ENCODE measurements at regions not wholly inside any gene's neighbourhood (a gene's known extent, or its start where the extent isn't known, plus 50 kb on each side); places are given as distances from the start of the nearest gene placed in this dataset.

- Histone ChIP-seq H3K36me3 (ENCODE audit: control insufficient read depth, insufficient read depth, low read length) (no peaks in the 10 kb centered on the region), H3K27me3 (ENCODE audit: control insufficient read depth, insufficient read depth, low read length) (no peaks in the 10 kb centered on the region), H3K9ac (ENCODE audit: low read length) (no peak overlapping the region)
Observed at GRCh38 chr1:218030846-218031245, 254.2 kb upstream of the RRP15 start.

GRCh38 chr1:218031901-218032300 lies 253.2 kb upstream of the RRP15 start:
- no peak overlapping the region for H3K4me3 ChIP-seq (ENCODE audit: low read length)
- H3K4me1 ChIP-seq (ENCODE audit: control insufficient read depth, insufficient read depth, low read length), result no peaks in the 10 kb centered on the region
- no peak overlapping the region for H3K27ac ChIP-seq (ENCODE audit: low read depth, low read length)
- no peak overlapping the region for H3K9ac ChIP-seq (ENCODE audit: low read length)
- no peaks in the 10 kb centered on the region for H3K36me3 ChIP-seq (ENCODE audit: control insufficient read depth, insufficient read depth, low read length)
- no peaks in the 10 kb centered on the region for H3K27me3 ChIP-seq (ENCODE audit: control insufficient read depth, insufficient read depth, low read length)

More at GRCh38 chr1:218030846-218031245, 254.2 kb upstream of the RRP15 start:
- no peak overlapping the region for H3K27ac ChIP-seq (ENCODE audit: low read depth, low read length)
- no peaks in the 10 kb centered on the region for H3K4me1 ChIP-seq (ENCODE audit: control insufficient read depth, insufficient read depth, low read length)
- H3K4me3 ChIP-seq (ENCODE audit: low read length), result no peak overlapping the region

GRCh38 chr1:218034468-218034867 lies 250.6 kb upstream of the RRP15 start:
- H3K27ac ChIP-seq (ENCODE audit: low read depth, low read length), result no peak overlapping the region
- H3K4me1 ChIP-seq (ENCODE audit: control insufficient read depth, insufficient read depth, low read length), result no peaks in the 10 kb centered on the region
- no peak overlapping the region for H3K9ac ChIP-seq (ENCODE audit: low read length)
- H3K4me3 ChIP-seq (ENCODE audit: low read length), result no peak overlapping the region
- H3K27me3 ChIP-seq (ENCODE audit: control insufficient read depth, insufficient read depth, low read length), result no peaks in the 10 kb centered on the region
- H3K36me3 ChIP-seq (ENCODE audit: control insufficient read depth, insufficient read depth, low read length), result no peaks in the 10 kb centered on the region

GRCh38 chr1:218048828-218049420 lies 236.2 kb upstream of the RRP15 start:
- no peaks in the 10 kb centered on the region for H3K4me1 ChIP-seq (ENCODE audit: control insufficient read depth, insufficient read depth, low read length)
- H3K9ac ChIP-seq (ENCODE audit: low read length), result no peak overlapping the region
- H3K27ac ChIP-seq (ENCODE audit: low read depth, low read length), result no peak overlapping the region
- H3K27me3 ChIP-seq (ENCODE audit: control insufficient read depth, insufficient read depth, low read length), result no peaks in the 10 kb centered on the region
- H3K36me3 ChIP-seq (ENCODE audit: control insufficient read depth, insufficient read depth, low read length), result no peaks in the 10 kb centered on the region
- no peak overlapping the region for H3K4me3 ChIP-seq (ENCODE audit: low read length)

- Histone ChIP-seq H3K27ac (ENCODE audit: low read depth, low read length) (no peak overlapping the region), H3K27me3 (ENCODE audit: control insufficient read depth, insufficient read depth, low read length) (no peaks in the 10 kb centered on the region), H3K4me1 (ENCODE audit: control insufficient read depth, insufficient read depth, low read length) (no peaks in the 10 kb centered on the region), H3K4me3 (ENCODE audit: low read length) (no peak overlapping the region), H3K9ac (ENCODE audit: low read length) (no peak overlapping the region), H3K36me3 (ENCODE audit: control insufficient read depth, insufficient read depth, low read length) (no peaks in the 10 kb centered on the region)
Observed at GRCh38 chr1:218049641-218050040, 235.5 kb upstream of the RRP15 start.

GRCh38 chr1:218058730-218059129 lies 226.4 kb upstream of the RRP15 start:
- no peaks in the 10 kb centered on the region for H3K4me1 ChIP-seq (ENCODE audit: control insufficient read depth, insufficient read depth, low read length)
- no peak overlapping the region for H3K27ac ChIP-seq (ENCODE audit: low read depth, low read length)
- no peaks in the 10 kb centered on the region for H3K27me3 ChIP-seq (ENCODE audit: control insufficient read depth, insufficient read depth, low read length)
- H3K9ac ChIP-seq (ENCODE audit: low read length), result no peak overlapping the region
- H3K4me3 ChIP-seq (ENCODE audit: low read length), result no peak overlapping the region
- H3K36me3 ChIP-seq (ENCODE audit: control insufficient read depth, insufficient read depth, low read length), result no peaks in the 10 kb centered on the region

- no peaks in the 10 kb centered on the region for H3K27me3 ChIP-seq (ENCODE audit: control insufficient read depth, insufficient read depth, low read length)
- no peaks in the 10 kb centered on the region for H3K36me3 ChIP-seq (ENCODE audit: control insufficient read depth, insufficient read depth, low read length)
- H3K27ac ChIP-seq (ENCODE audit: low read depth, low read length), result no peak overlapping the region
- H3K4me1 ChIP-seq (ENCODE audit: control insufficient read depth, insufficient read depth, low read length), result no peaks in the 10 kb centered on the region
- no peak overlapping the region for H3K4me3 ChIP-seq (ENCODE audit: low read length)
- no peak overlapping the region for H3K9ac ChIP-seq (ENCODE audit: low read length)
Observed at GRCh38 chr1:218064426-218064825, 220.7 kb upstream of the RRP15 start.

GRCh38 chr1:218066332-218066731 lies 218.8 kb upstream of the RRP15 start:
- Histone ChIP-seq H3K4me1 (ENCODE audit: control insufficient read depth, insufficient read depth, low read length) (no peaks in the 10 kb centered on the region), H3K27me3 (ENCODE audit: control insufficient read depth, insufficient read depth, low read length) (no peaks in the 10 kb centered on the region), H3K36me3 (ENCODE audit: control insufficient read depth, insufficient read depth, low read length) (no peaks in the 10 kb centered on the region), H3K4me3 (ENCODE audit: low read length) (no peak overlapping the region), H3K27ac (ENCODE audit: low read depth, low read length) (no peak overlapping the region), H3K9ac (ENCODE audit: low read length) (no peak overlapping the region)

- Histone ChIP-seq H3K27me3 (ENCODE audit: control insufficient read depth, insufficient read depth, low read length) (no peaks in the 10 kb centered on the region), H3K9ac (ENCODE audit: low read length) (no peak overlapping the region), H3K4me1 (ENCODE audit: control insufficient read depth, insufficient read depth, low read length) (no peaks in the 10 kb centered on the region), H3K27ac (ENCODE audit: low read depth, low read length) (no peak overlapping the region), H3K36me3 (ENCODE audit: control insufficient read depth, insufficient read depth, low read length) (no peaks in the 10 kb centered on the region), H3K4me3 (ENCODE audit: low read length) (no peak overlapping the region)
Observed at GRCh38 chr1:218068241-218068640, 216.9 kb upstream of the RRP15 start.

GRCh38 chr1:218069180-218069579 lies 215.9 kb upstream of the RRP15 start:
- H3K4me1 ChIP-seq (ENCODE audit: control insufficient read depth, insufficient read depth, low read length), result no peaks in the 10 kb centered on the region
- H3K9ac ChIP-seq (ENCODE audit: low read length), result no peak overlapping the region
- no peaks in the 10 kb centered on the region for H3K36me3 ChIP-seq (ENCODE audit: control insufficient read depth, insufficient read depth, low read length)
- H3K27me3 ChIP-seq (ENCODE audit: control insufficient read depth, insufficient read depth, low read length), result no peaks in the 10 kb centered on the region
- H3K4me3 ChIP-seq (ENCODE audit: low read length), result no peak overlapping the region
- H3K27ac ChIP-seq (ENCODE audit: low read depth, low read length), result no peak overlapping the region

- no peaks in the 10 kb centered on the region for H3K27me3 ChIP-seq (ENCODE audit: control insufficient read depth, insufficient read depth, low read length)
- no peaks in the 10 kb centered on the region for H3K36me3 ChIP-seq (ENCODE audit: control insufficient read depth, insufficient read depth, low read length)
- no peaks in the 10 kb centered on the region for H3K4me1 ChIP-seq (ENCODE audit: control insufficient read depth, insufficient read depth, low read length)
- no peak overlapping the region for H3K4me3 ChIP-seq (ENCODE audit: low read length)
- H3K27ac ChIP-seq (ENCODE audit: low read depth, low read length), result no peak overlapping the region
- no peak overlapping the region for H3K9ac ChIP-seq (ENCODE audit: low read length)
Observed at GRCh38 chr1:218073062-218073461, 212.0 kb upstream of the RRP15 start.

- no peak overlapping the region for H3K27ac ChIP-seq (ENCODE audit: low read depth, low read length)
- no peak overlapping the region for H3K9ac ChIP-seq (ENCODE audit: low read length)
- no peaks in the 10 kb centered on the region for H3K36me3 ChIP-seq (ENCODE audit: control insufficient read depth, insufficient read depth, low read length)
- no peaks in the 10 kb centered on the region for H3K4me1 ChIP-seq (ENCODE audit: control insufficient read depth, insufficient read depth, low read length)
- H3K27me3 ChIP-seq (ENCODE audit: control insufficient read depth, insufficient read depth, low read length), result no peaks in the 10 kb centered on the region
- no peak overlapping the region for H3K4me3 ChIP-seq (ENCODE audit: low read length)
Observed at GRCh38 chr1:218078916-218079315, 206.2 kb upstream of the RRP15 start.

GRCh38 chr1:218079347-218079746 lies 205.7 kb upstream of the RRP15 start:
- H3K27ac ChIP-seq (ENCODE audit: low read depth, low read length), result no peak overlapping the region
- no peaks in the 10 kb centered on the region for H3K36me3 ChIP-seq (ENCODE audit: control insufficient read depth, insufficient read depth, low read length)
- no peak overlapping the region for H3K4me3 ChIP-seq (ENCODE audit: low read length)
- no peak overlapping the region for H3K9ac ChIP-seq (ENCODE audit: low read length)
- no peaks in the 10 kb centered on the region for H3K27me3 ChIP-seq (ENCODE audit: control insufficient read depth, insufficient read depth, low read length)
- no peaks in the 10 kb centered on the region for H3K4me1 ChIP-seq (ENCODE audit: control insufficient read depth, insufficient read depth, low read length)
